Pancreas (tissue), 10 donors: ENCODE measurements at regions not wholly inside any gene's neighbourhood (a gene's known extent, or its start where the extent isn't known, plus 50 kb on each side); places are given as distances from the start of the nearest gene placed in this dataset.

ENCODE experiments used
- ATAC-seq, 4 donors: fragments of 200-7000 bp; cut with Tn5 transposase; one replicate each; pipeline versions ENCODE4 v1.8.0 to v1.9.1; 2020; ENCODE audit warnings: mild to moderate bottlenecking in 4 of 4, moderate library complexity in 4 of 4
- DNase-seq, 6 donors: peaks; one replicate each; pipeline ENCODE4 v3.0.0-alpha.2; 2020
- FAIRE-seq: peaks from 2 replicates; lab custom pipeline; 2012; peaks lifted over from hg19 to GRCh38; lab: Jason Lieb, UNC
- H3K27ac ChIP-seq, 4 donors: fragments of 200-600 bp; sonication (generic); 1 replicate in 3 of 4; 2 replicates in 1 of 4; pipeline versions ENCODE4 v1.5.0 to v1.8.0; 2020
- H3K27me3 ChIP-seq, 4 donors: fragments of 200-600 bp; one replicate each; pipeline ENCODE4 v1.8.0; 2021
- H3K36me3 ChIP-seq, 3 donors: fragments of 200-600 bp; sonication (generic) in 1 of 3; one replicate each; pipeline versions ENCODE4 v1.5.0 to v1.8.0; 2020 to 2021
- H3K4me1 ChIP-seq, 3 donors: fragments of 200-600 bp; one replicate each; pipeline ENCODE4 v1.8.0; 2021
- H3K4me3 ChIP-seq, 4 donors: fragments of 200-600 bp; sonication (generic) in 2 of 4; one replicate each; pipeline versions ENCODE4 v1.5.0 to v1.8.0; 2020 to 2021
- H3K9me3 ChIP-seq, 4 donors: fragments of 200-600 bp; one replicate each; pipeline ENCODE4 v1.8.0; 2021
- WGBS, 2 donors: extraction: QIAGEN DNeasy Blood & Tissue Kit; methylation state at CpG; one replicate each; pipeline ENCODE4 v1.1.7; 2013; 5-methylcytosine and 5-hydroxymethylcytosine counted together
- intact Hi-C, 3 donors: fragments of 100-400 bp; cut with DNase I; formaldehyde crosslinking; loops; one replicate each; pipeline versions ENCODE4 v1.11.1 to v1.14.2; 2022
- TF ChIP-seq, protein P1 (sequence below), 4 donors: fragments of 200-600 bp; sonication (generic) in 3 of 4; IDR thresholded peaks; one replicate each; pipeline versions ENCODE4 v1.5.0 to v1.8.0; 2021; ENCODE audit warnings: antibody characterized with exemption in 4 of 4
- donor health status: healthy with polysubstance abuse.
- donor health status: DM: no; HTN: no; CAD: no; lungs with moderate emphysema.
- donor health status: DM: no; HTN: no; CAD: no.
- donor health status: control.
- donor health status: control.
- donor health status: Bipolar disorder and iron deficiency.
- donor health status: DM: yes; HTN: yes; CAD: no.
- donor health status: DM: no; HTN: no; CAD: no.
- donor health status: DM: no; HTN: no; CAD: no.
- donor health status: DM: yes; HTN: yes; CAD: no.

- no peaks in the 10 kb centered on the region for H3K4me1 ChIP-seq
- DNase-seq (no peak), ATAC-seq (no peak), FAIRE-seq (no peak)
- H3K27me3 ChIP-seq = no peaks in the 10 kb centered on the region
- no peak overlapping the region for H3K27ac ChIP-seq
- H3K9me3 ChIP-seq = no peaks in the 10 kb centered on the region
- TF ChIP-seq, protein P1, sequence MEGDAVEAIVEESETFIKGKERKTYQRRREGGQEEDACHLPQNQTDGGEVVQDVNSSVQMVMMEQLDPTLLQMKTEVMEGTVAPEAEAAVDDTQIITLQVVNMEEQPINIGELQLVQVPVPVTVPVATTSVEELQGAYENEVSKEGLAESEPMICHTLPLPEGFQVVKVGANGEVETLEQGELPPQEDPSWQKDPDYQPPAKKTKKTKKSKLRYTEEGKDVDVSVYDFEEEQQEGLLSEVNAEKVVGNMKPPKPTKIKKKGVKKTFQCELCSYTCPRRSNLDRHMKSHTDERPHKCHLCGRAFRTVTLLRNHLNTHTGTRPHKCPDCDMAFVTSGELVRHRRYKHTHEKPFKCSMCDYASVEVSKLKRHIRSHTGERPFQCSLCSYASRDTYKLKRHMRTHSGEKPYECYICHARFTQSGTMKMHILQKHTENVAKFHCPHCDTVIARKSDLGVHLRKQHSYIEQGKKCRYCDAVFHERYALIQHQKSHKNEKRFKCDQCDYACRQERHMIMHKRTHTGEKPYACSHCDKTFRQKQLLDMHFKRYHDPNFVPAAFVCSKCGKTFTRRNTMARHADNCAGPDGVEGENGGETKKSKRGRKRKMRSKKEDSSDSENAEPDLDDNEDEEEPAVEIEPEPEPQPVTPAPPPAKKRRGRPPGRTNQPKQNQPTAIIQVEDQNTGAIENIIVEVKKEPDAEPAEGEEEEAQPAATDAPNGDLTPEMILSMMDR (IDR thresholded peaks at IDR 0.05) = no peak
- no peaks in the 10 kb centered on the region for H3K36me3 ChIP-seq
- 87 to 90% methylated on average over 9 of the region's 9 CpGs for WGBS, 2 donors
- no peak overlapping the region for H3K4me3 ChIP-seq
- intact Hi-C loops = no loop called here
Measured at GRCh38 chr6:14267885-14268660, 150.5 kb downstream of the CD83 start.

GRCh38 chr6:14269436-14269835, 151.9 kb downstream of the CD83 start:
- TF ChIP-seq, protein P1 (IDR thresholded peaks at IDR 0.05) = no peak
- no peak for ATAC-seq
- Histone ChIP-seq H3K4me3 (no peak overlapping the region), H3K4me1 (no peaks in the 10 kb centered on the region), H3K27ac (no peak overlapping the region), H3K9me3 (no peaks in the 10 kb centered on the region), H3K36me3 (no peaks in the 10 kb centered on the region), H3K27me3 (no peaks in the 10 kb centered on the region)
- intact Hi-C loops = no loop called here
- 71 to 84% methylated on average over 2 of the region's 2 CpGs for whole genome bisulfite sequencing, 2 donors
- FAIRE-seq = no peak
- no peak for DNase-seq

DNA sequence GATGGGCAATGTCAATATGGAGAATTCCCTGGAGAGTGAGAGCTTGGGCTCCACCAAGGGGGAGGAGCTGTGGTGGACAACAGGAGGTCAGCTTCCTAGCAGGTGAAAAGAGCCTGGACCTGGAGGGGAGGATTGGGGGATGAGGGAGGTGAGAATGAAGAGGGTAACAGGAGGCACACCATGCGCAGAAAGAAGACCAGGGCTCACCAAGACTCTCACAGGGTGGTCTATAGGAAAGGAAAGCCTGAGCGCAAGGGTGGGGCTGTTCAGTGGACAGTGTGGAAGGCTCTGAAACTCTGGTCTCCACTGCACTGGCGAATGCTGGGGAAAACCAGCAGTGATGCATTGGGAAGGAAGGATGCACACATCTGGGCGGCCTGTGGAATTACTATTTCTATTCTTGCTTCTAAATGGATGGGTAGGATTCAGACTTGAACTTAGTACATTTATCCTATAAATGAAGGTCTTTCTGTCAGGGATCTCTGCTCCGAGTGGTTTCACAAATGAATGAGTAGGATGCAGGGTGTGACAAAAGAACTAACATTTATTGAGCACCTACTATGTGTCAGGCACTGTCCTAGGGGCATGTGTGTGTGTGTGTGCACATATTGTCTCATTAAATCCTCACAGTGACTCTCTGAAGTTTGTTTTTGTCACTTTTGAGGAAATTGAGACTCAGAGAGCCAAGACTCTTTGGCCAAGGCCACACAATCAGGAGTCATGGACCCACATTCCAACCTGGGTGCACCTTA, 152.7 kb downstream of the CD83 start:
- no peaks in the 10 kb centered on the region for H3K27me3 ChIP-seq
- WGBS, 2 donors = 82 to 88% methylated on average over 5 of the region's 5 CpGs
- no peaks in the 10 kb centered on the region for H3K4me1 ChIP-seq
- no peak overlapping the region for H3K27ac ChIP-seq
- TF ChIP-seq, protein P1 (IDR thresholded peaks at IDR 0.05) = no peak
- FAIRE-seq = no peak
- no peaks in the 10 kb centered on the region for H3K9me3 ChIP-seq
- intact Hi-C loops = no loop called here
- no peak for DNase-seq
- H3K36me3 ChIP-seq = no peaks in the 10 kb centered on the region
- no peak overlapping the region for H3K4me3 ChIP-seq
- ATAC-seq = no peak

DNA sequence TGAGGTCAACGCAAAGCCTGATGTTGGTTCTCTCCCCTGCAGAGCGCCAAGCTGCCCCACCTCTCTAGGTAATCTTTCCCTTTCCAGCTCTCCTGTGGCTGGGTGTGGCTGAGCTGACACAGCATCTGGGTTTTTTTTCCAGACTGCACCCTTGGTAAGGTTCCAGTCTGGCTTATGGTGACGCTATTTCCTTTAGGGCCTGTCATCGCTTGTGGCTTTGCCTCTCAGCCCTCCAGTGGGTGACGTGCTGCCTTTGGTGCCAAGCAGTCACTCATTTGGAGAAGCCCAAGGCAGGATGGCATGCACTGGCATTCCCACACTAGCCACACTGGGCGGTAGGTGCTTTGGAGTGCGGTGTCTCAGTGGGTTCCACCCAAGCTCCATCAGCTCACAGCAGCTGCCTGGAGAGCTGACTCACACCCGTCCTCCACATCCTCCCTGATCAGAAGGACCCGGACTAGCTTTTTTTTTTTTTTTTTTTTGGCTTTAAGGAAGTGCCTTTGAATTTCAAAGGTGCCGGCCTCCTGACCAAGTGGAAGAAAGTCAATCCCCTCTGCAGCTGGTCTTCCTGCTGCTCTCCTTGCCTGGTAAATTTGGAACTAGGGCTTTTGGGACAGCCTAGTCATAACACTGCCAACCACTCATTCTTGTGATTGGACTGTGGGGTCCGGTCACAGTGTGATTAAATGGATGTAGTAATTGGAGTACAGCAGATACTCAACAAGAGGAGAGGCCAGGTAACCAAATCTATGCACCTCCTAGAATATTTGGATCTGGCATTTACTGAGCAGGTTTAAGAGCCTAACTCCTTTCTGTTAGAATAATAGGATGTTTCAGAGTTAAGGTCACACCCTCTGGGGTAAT, 153.6 kb downstream of the CD83 start:
- TF ChIP-seq, protein P1 (IDR thresholded peaks at IDR 0.05) = no peak
- intact Hi-C loops = no loop called here
- H3K9me3 ChIP-seq = no peaks in the 10 kb centered on the region
- WGBS, 2 donors = 75 to 81% methylated on average over 11 of the region's 11 CpGs
- DNase-seq = peak in 1 of 6 donors; percentile 16
- no peak overlapping the region for H3K4me3 ChIP-seq
- no peaks in the 10 kb centered on the region for H3K36me3 ChIP-seq
- ATAC-seq = peak in 3 of 4 donors; percentile 64 to 81 (median 65)
- no peak for FAIRE-seq
- no peaks in the 10 kb centered on the region for H3K4me1 ChIP-seq
- no peak overlapping the region for H3K27ac ChIP-seq
- H3K27me3 ChIP-seq = no peaks in the 10 kb centered on the region
